ENCODE measurements at regions not wholly inside any gene's neighbourhood (a gene's known extent, or its start where the extent isn't known, plus 50 kb on each side); places are given as distances from the start of the nearest gene placed in this dataset.
A peak's percentile ranks its signal among the peaks of the same experiment; 100 is the strongest.

DNA sequence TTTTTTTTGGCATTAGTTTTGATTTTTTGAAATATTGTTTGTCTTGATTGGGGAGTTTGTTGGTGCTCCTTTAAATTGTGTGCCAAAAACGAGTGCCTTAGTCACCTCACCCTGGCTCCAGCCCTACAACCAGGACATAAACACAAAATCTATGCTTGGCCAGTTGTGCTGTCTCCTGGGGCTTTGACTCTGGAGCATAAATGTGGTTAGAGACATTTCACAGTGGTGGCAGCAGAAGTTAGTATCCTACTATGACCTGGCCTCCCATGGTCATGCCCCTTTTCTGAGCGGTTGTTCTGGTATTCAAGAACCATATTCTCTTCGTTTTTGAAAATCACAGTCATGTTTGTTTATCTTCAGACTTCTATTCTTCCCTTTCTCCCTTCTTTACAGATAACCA, 70.7 kb upstream of the PSMA6 start:
- FAIRE-seq: no peak

GRCh38 chr14:35222324-35222723, 69.9 kb upstream of the PSMA6 start:
- FAIRE-seq (no peak), DNase-seq (ENCODE audit: insufficient read length, low spot score) (no peak)

More for the DNA sequence above, 70.7 kb upstream of the PSMA6 start:
- no peak for DNase-seq (ENCODE audit: insufficient read length, low spot score)

DNA sequence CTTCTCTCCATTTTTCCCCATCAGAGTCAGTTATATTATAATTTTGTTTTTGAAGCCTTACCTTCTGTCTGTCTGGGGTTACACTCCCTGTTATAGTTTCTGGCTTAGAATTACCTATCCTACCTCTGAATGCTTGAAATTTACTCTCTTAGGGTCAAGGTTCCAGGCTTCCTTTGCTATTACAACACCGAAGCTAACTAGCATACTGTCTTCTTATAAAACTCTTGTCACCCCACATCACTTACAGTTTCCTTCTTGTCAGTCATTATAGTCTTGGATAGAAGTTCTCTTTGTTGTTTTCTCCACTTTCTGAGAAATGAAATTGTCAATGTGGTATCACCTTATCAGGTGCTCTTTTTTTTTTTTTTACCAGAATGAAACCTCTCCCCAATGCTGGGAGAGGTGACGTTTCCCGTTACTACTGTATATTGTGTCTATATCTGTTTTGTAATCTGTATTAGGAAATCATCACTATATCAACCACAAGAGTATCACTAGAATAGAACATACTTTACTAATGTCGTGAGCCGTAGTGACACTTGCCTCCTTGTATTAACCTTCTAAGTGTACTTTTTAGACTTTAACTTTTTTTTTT, 69.2 kb upstream of the PSMA6 start:
- no peak for FAIRE-seq
- DNase-seq (ENCODE audit: insufficient read length, low spot score): no peak

DNA sequence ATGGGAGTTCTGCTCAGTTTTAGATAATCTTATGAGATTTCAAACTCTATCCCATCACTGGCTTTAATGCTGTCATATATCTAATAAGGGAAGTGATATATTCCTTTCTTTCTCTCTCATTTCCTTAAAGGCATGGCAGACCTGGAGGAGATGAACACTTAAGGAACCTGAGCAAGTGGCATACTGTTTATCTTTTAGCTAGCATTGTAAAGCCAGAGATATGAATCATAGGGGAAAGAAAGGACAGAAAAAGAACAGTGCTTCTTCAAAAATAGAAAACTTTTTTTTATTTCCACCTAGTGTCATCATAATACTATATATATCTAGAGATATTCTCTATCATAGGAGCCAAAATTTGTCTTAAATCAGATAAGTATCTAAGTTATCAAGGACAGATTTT, 68.3 kb upstream of the PSMA6 start:
- FAIRE-seq (no peak), DNase-seq (ENCODE audit: insufficient read length, low spot score) (no peak)

DNA sequence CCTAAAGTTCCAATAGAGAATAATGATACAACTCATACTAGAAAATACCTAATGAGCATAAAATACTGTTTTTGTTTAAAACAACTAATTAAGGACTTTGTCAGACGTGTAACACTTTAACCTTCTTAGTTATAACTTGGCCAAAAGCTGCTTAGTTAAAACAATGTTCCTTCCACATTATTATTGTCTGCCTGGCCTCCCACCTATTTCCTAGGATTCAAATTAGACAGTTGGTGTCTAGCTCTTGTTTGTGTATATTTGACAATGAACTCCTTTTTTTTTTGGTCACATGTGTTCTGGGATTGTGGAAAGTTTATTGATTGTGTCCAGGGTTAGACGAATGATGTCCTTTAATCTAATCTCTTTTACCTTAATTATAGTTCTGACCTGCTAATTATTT, 67.6 kb upstream of the PSMA6 start:
- DNase-seq (ENCODE audit: insufficient read length, low spot score) (no peak), FAIRE-seq (no peak)

- DNase-seq (ENCODE audit: insufficient read length, low spot score) (no peak), FAIRE-seq (peak; percentile 80)
Observed at GRCh38 chr14:35229084-35229791, 62.9 kb upstream of the PSMA6 start.

DNA sequence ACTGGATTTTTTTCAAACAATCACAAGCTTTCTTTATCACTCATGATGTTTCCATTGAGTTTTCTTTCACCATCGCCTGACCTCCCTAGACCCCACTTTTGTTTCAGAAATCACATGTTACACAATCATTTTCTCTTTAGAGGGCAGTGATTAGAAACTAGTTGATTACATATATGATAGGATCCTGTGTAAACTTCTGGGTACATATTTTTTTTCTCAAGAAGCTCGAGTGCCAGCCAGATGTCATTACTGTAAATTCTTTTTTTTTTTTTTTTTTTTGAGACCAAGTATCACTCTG, 62.4 kb upstream of the PSMA6 start:
- no peak for FAIRE-seq

DNA sequence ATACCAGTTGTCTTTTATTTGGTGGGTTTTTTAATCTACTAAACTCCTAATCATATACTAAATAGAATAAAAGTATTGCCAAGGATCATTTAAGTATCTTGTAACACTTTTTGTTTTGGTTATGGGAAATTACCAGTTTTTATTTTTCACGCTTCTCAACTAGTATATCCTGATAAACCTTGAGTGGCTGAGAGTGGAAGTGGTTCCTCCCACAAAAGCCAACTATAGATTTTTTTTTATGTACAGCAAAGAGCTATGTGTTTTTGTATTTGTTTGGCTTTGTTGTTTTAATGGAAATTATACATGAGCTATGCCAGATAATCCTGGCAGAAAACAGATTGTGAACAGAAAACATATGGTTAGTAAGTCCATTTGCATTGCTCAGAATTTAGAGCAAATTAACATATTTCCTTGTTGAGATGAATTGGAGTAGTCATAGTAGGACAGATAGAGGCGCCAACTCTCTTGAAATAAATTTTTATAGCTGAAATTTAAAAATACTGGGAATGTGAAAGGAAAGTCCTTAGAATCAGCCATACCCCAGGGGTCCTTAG, 60.9 kb upstream of the PSMA6 start:
- FAIRE-seq: peak; percentile 18
- no peak for DNase-seq (ENCODE audit: insufficient read length, low spot score)

More for the DNA sequence above, 62.4 kb upstream of the PSMA6 start:
- DNase-seq (ENCODE audit: insufficient read length, low spot score): no peak

DNA sequence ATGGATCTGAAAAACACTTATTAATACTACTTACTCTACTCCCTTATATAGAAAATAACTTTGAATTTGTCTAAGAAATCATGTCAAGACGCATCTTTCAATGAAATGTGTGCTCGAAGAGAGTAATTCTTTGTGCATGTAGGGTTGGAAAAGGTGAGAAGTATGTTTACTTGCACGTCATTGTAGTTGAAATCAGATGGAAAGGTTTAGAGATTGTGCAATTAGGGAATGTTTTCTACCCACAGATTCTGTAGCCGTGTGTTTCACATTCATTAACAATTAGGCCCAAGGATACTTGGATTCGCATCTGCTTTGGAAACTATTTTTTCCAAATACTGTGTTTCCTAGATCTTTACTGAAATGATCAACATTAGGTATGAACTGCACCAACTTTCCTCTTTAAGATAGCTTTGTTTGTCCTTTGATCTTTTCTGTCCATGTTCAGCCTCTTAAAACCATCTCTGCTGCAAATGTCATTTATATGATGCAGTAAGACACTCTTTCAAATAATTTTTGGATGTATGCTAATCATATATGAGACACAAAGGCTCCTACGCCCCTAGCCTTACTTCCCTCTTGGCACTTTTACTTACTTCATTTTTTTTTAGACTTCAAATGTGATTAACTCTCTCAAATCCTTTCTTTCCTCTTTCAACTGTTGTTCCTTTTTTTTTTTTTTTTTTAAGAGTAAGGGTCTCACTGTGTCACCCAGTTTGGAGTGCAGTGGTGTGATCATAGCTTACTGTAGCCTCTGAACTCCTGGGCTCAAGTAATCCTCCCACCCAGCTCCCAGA, 58.0 kb upstream of the PSMA6 start:
- no peak for DNase-seq (ENCODE audit: insufficient read length, low spot score)

GRCh38 chr14:35235840-35236239, 56.3 kb upstream of the PSMA6 start:
- FAIRE-seq (no peak), DNase-seq (ENCODE audit: insufficient read length, low spot score) (no peak)

More for the DNA sequence above, 58.0 kb upstream of the PSMA6 start:
- FAIRE-seq: no peak

- FAIRE-seq (no peak), DNase-seq (ENCODE audit: insufficient read length, low spot score) (no peak)
Observed at GRCh38 chr14:35236806-35237205, 55.4 kb upstream of the PSMA6 start.

DNA sequence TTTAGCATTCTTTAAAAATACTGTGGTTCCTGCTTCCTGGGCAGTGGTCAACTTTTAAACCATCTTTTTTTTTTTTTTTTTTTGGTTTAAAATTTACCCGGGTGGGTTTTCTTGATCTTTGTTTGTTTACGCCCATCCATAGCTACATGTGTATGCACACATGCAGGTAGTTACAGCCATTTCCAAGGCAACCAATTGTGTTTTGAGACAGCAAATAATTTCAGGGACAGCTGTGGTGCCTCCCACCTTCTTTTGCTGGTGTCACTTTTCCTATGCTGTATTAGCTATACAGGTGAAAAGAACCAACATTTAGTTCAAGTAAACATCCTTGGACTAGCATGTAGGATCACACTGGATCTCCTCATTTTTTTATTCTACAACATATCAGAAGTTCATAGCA, 52.0 kb upstream of the PSMA6 start:
- FAIRE-seq (no peak), DNase-seq (ENCODE audit: insufficient read length, low spot score) (no peak)
